ENCODE measurements at regions not wholly inside any gene's neighbourhood (a gene's known extent, or its start where the extent isn't known, plus 50 kb on each side); places are given as distances from the start of the nearest gene placed in this dataset.
A peak's percentile ranks its signal among the peaks of the same experiment; 100 is the strongest.
"Not testable (repeated sequence)": the region's sequence is repeated elsewhere in the genome, so short reads cannot be mapped to it uniquely, and the experiment has no call there.

GRCh38 chr1:224815647-224816046 lies 113.8 kb upstream of the DNAH14 start:
- Histone ChIP-seq H3K4me1 (ENCODE audit: control insufficient read depth, insufficient read depth, low read length) (no peaks in the 10 kb centered on the region), H3K9ac (ENCODE audit: low read depth, low read length) (no peak overlapping the region), H3K36me3 (ENCODE audit: control insufficient read depth, insufficient read depth, low read length) (no peaks in the 10 kb centered on the region), H3K27me3 (ENCODE audit: control insufficient read depth, insufficient read depth, low read length) (no peaks in the 10 kb centered on the region), H3K4me3 (ENCODE audit: low read depth, low read length) (no peak overlapping the region), H3K9me3 (ENCODE audit: control insufficient read depth, insufficient read depth, low read length) (peaks cover 1% of the 10 kb centered on the region), H3K27ac (ENCODE audit: low read depth, low read length) (no peak overlapping the region)

GRCh38 chr1:224816062-224816461 lies 113.4 kb upstream of the DNAH14 start:
- Histone ChIP-seq H3K4me1 (ENCODE audit: control insufficient read depth, insufficient read depth, low read length) (no peaks in the 10 kb centered on the region), H3K4me3 (ENCODE audit: low read depth, low read length) (no peak overlapping the region), H3K27me3 (ENCODE audit: control insufficient read depth, insufficient read depth, low read length) (no peaks in the 10 kb centered on the region), H3K36me3 (ENCODE audit: control insufficient read depth, insufficient read depth, low read length) (no peaks in the 10 kb centered on the region), H3K9me3 (ENCODE audit: control insufficient read depth, insufficient read depth, low read length) (peaks cover 4% of the 10 kb centered on the region), H3K9ac (ENCODE audit: low read depth, low read length) (no peak overlapping the region), H3K27ac (ENCODE audit: low read depth, low read length) (no peak overlapping the region)

DNA sequence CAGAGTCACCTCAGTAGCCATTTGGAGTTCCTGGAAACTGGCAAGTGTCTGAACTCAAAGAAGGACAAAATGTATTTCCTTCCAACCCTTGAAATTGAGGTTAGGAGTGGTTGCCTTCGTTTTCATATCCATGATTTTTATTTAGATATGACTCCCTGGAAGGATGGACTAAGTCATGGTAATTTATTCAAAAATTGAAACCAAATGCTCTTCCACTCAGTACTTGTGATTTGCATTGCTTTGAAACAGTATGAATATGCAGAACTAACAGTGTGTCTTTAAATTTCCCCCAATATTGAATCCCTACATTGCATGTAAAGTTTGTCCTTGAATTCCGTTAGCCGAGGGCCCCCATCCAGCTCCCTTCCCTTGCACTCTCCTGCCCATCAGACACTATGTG lies 112.1 kb upstream of the DNAH14 start:
- Histone ChIP-seq H3K9me3 (ENCODE audit: control insufficient read depth, insufficient read depth, low read length) (peaks cover 9% of the 10 kb centered on the region), H3K4me1 (ENCODE audit: control insufficient read depth, insufficient read depth, low read length) (no peaks in the 10 kb centered on the region), H3K27me3 (ENCODE audit: control insufficient read depth, insufficient read depth, low read length) (no peaks in the 10 kb centered on the region), H3K4me3 (ENCODE audit: low read depth, low read length) (no peak overlapping the region), H3K9ac (ENCODE audit: low read depth, low read length) (no peak overlapping the region), H3K27ac (ENCODE audit: low read depth, low read length) (no peak overlapping the region), H3K36me3 (ENCODE audit: control insufficient read depth, insufficient read depth, low read length) (no peaks in the 10 kb centered on the region)

- no peaks in the 10 kb centered on the region for H3K27me3 ChIP-seq (ENCODE audit: control insufficient read depth, insufficient read depth, low read length)
- H3K4me1 ChIP-seq (ENCODE audit: control insufficient read depth, insufficient read depth, low read length), result no peaks in the 10 kb centered on the region
- H3K4me3 ChIP-seq (ENCODE audit: low read depth, low read length), result no peak overlapping the region
- H3K36me3 ChIP-seq (ENCODE audit: control insufficient read depth, insufficient read depth, low read length), result no peaks in the 10 kb centered on the region
- no peak overlapping the region for H3K27ac ChIP-seq (ENCODE audit: low read depth, low read length)
- H3K9me3 ChIP-seq (ENCODE audit: control insufficient read depth, insufficient read depth, low read length), result peaks cover 11% of the 10 kb centered on the region
- no peak overlapping the region for H3K9ac ChIP-seq (ENCODE audit: low read depth, low read length)
Observed at GRCh38 chr1:224819861-224820260, 109.6 kb upstream of the DNAH14 start.

- peaks cover 11% of the 10 kb centered on the region for H3K9me3 ChIP-seq (ENCODE audit: control insufficient read depth, insufficient read depth, low read length)
Observed at GRCh38 chr1:224820341-224820740, 109.1 kb upstream of the DNAH14 start.

GRCh38 chr1:224821751-224822150 lies 107.7 kb upstream of the DNAH14 start:
- not testable (repeated sequence) for H3K27me3 ChIP-seq (ENCODE audit: control insufficient read depth, insufficient read depth, low read length); H3K27ac ChIP-seq (ENCODE audit: low read depth, low read length); H3K4me1 ChIP-seq (ENCODE audit: control insufficient read depth, insufficient read depth, low read length); H3K4me3 ChIP-seq (ENCODE audit: low read depth, low read length); H3K36me3 ChIP-seq (ENCODE audit: control insufficient read depth, insufficient read depth, low read length); H3K9ac ChIP-seq (ENCODE audit: low read depth, low read length)
- peaks cover 11% of the 10 kb centered on the region for H3K9me3 ChIP-seq (ENCODE audit: control insufficient read depth, insufficient read depth, low read length)

More at GRCh38 chr1:224820341-224820740, 109.1 kb upstream of the DNAH14 start:
- Histone ChIP-seq H3K27me3 (ENCODE audit: control insufficient read depth, insufficient read depth, low read length) (no peaks in the 10 kb centered on the region), H3K4me1 (ENCODE audit: control insufficient read depth, insufficient read depth, low read length) (no peaks in the 10 kb centered on the region), H3K4me3 (ENCODE audit: low read depth, low read length) (no peak overlapping the region), H3K36me3 (ENCODE audit: control insufficient read depth, insufficient read depth, low read length) (no peaks in the 10 kb centered on the region), H3K9ac (ENCODE audit: low read depth, low read length) (no peak overlapping the region), H3K27ac (ENCODE audit: low read depth, low read length) (no peak overlapping the region)

DNA sequence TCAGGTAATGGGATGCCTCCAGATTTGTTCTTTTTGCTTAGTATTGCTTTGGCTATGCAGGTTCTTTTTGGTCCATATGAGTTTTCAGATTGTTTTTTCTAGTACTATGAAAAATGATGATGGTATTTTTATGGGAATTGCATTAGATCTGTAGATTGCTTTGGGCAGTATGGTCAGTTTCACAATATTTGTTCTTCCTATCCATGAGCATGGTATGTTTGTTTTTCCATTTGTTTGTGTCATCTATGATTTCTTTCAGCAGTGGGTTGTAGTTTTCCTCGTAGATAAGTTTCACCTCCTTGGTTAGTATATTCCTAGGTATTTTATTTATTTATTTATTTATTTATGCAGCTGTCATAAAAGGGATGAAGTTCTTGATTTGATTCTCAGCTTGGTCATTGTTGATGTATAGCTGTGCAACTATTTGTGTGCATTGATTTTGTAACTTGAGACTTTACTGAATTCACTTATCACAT lies 103.9 kb upstream of the DNAH14 start:
- Histone ChIP-seq H3K9me3 (ENCODE audit: control insufficient read depth, insufficient read depth, low read length) (peaks cover 11% of the 10 kb centered on the region), H3K27me3 (ENCODE audit: control insufficient read depth, insufficient read depth, low read length) (no peaks in the 10 kb centered on the region), H3K4me3 (ENCODE audit: low read depth, low read length) (no peak overlapping the region), H3K4me1 (ENCODE audit: control insufficient read depth, insufficient read depth, low read length) (no peaks in the 10 kb centered on the region), H3K36me3 (ENCODE audit: control insufficient read depth, insufficient read depth, low read length) (no peaks in the 10 kb centered on the region), H3K27ac (ENCODE audit: low read depth, low read length) (no peak overlapping the region), H3K9ac (ENCODE audit: low read depth, low read length) (no peak overlapping the region)

- Histone ChIP-seq H3K27ac (ENCODE audit: low read depth, low read length) (no peak overlapping the region), H3K36me3 (ENCODE audit: control insufficient read depth, insufficient read depth, low read length) (no peaks in the 10 kb centered on the region), H3K27me3 (ENCODE audit: control insufficient read depth, insufficient read depth, low read length) (no peaks in the 10 kb centered on the region; the same call in 1 of the 2 replicates), H3K9me3 (ENCODE audit: control insufficient read depth, insufficient read depth, low read length) (peaks cover 5% of the 10 kb centered on the region; the same call in 1 of the 2 replicates), H3K4me1 (ENCODE audit: control insufficient read depth, insufficient read depth, low read length) (no peaks in the 10 kb centered on the region), H3K4me3 (ENCODE audit: low read depth, low read length) (no peak overlapping the region), H3K9ac (ENCODE audit: low read depth, low read length) (no peak overlapping the region)
Observed at GRCh38 chr1:224828691-224829090, 100.8 kb upstream of the DNAH14 start.

GRCh38 chr1:224831501-224831900 lies 98.0 kb upstream of the DNAH14 start:
- no peaks in the 10 kb centered on the region; the same call in 1 of the 2 replicates for H3K27me3 ChIP-seq (ENCODE audit: control insufficient read depth, insufficient read depth, low read length)
- H3K4me1 ChIP-seq (ENCODE audit: control insufficient read depth, insufficient read depth, low read length), result no peaks in the 10 kb centered on the region
- no peaks in the 10 kb centered on the region for H3K36me3 ChIP-seq (ENCODE audit: control insufficient read depth, insufficient read depth, low read length)
- no peak overlapping the region for H3K27ac ChIP-seq (ENCODE audit: low read depth, low read length)
- no peak overlapping the region for H3K4me3 ChIP-seq (ENCODE audit: low read depth, low read length)
- peaks cover 5% of the 10 kb centered on the region; the same call in 1 of the 2 replicates for H3K9me3 ChIP-seq (ENCODE audit: control insufficient read depth, insufficient read depth, low read length)
- H3K9ac ChIP-seq (ENCODE audit: low read depth, low read length), result no peak overlapping the region

- H3K27me3 ChIP-seq (ENCODE audit: control insufficient read depth, insufficient read depth, low read length), result not testable (repeated sequence)
- H3K27ac ChIP-seq (ENCODE audit: low read depth, low read length), result peak overlapping the region; percentile 69
Observed at GRCh38 chr1:224839648-224840300, 89.7 kb upstream of the DNAH14 start.

GRCh38 chr1:224841803-224842202 lies 87.7 kb upstream of the DNAH14 start:
- not testable (repeated sequence) for H3K27me3 ChIP-seq (ENCODE audit: control insufficient read depth, insufficient read depth, low read length)

More at GRCh38 chr1:224839648-224840300, 89.7 kb upstream of the DNAH14 start:
- not testable (repeated sequence) for H3K4me3 ChIP-seq (ENCODE audit: low read depth, low read length); H3K9ac ChIP-seq (ENCODE audit: low read depth, low read length); H3K9me3 ChIP-seq (ENCODE audit: control insufficient read depth, insufficient read depth, low read length); H3K4me1 ChIP-seq (ENCODE audit: control insufficient read depth, insufficient read depth, low read length); H3K36me3 ChIP-seq (ENCODE audit: control insufficient read depth, insufficient read depth, low read length)

More at GRCh38 chr1:224841803-224842202, 87.7 kb upstream of the DNAH14 start:
- H3K36me3 ChIP-seq (ENCODE audit: control insufficient read depth, insufficient read depth, low read length); H3K9me3 ChIP-seq (ENCODE audit: control insufficient read depth, insufficient read depth, low read length); H3K4me3 ChIP-seq (ENCODE audit: low read depth, low read length); H3K4me1 ChIP-seq (ENCODE audit: control insufficient read depth, insufficient read depth, low read length); H3K9ac ChIP-seq (ENCODE audit: low read depth, low read length); H3K27ac ChIP-seq (ENCODE audit: low read depth, low read length): not testable (repeated sequence)

All from HUES48 (cell line).